ENCODE measurements at regions not wholly inside any gene's neighbourhood (a gene's known extent, or its start where the extent isn't known, plus 50 kb on each side); places are given as distances from the start of the nearest gene placed in this dataset.
"Not testable (repeated sequence)": the region's sequence is repeated elsewhere in the genome, so short reads cannot be mapped to it uniquely, and the experiment has no call there.

DNA sequence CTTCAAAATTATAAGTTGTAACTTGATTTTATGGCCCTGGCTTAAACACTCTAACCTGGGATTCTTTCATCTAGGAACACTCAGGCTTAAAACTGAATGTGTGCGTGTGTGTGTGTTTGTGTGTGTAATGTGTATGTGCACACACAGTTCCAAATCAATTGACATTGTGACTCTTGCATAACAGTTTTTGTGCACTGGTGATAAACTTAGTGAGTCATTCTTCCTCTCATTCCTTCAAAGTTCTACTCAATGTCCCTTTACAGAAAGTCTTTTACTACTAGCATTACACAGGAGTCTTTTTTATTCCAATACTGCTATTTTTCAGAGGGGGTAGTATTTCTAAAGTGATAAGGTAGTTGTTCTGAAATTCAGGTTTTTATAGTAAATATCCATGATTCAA lies 943.6 kb downstream of the KCNT2 start:
- H3K27ac Mint-ChIP-seq: no peak overlapping the region
- TF ChIP-seq, protein P1, sequence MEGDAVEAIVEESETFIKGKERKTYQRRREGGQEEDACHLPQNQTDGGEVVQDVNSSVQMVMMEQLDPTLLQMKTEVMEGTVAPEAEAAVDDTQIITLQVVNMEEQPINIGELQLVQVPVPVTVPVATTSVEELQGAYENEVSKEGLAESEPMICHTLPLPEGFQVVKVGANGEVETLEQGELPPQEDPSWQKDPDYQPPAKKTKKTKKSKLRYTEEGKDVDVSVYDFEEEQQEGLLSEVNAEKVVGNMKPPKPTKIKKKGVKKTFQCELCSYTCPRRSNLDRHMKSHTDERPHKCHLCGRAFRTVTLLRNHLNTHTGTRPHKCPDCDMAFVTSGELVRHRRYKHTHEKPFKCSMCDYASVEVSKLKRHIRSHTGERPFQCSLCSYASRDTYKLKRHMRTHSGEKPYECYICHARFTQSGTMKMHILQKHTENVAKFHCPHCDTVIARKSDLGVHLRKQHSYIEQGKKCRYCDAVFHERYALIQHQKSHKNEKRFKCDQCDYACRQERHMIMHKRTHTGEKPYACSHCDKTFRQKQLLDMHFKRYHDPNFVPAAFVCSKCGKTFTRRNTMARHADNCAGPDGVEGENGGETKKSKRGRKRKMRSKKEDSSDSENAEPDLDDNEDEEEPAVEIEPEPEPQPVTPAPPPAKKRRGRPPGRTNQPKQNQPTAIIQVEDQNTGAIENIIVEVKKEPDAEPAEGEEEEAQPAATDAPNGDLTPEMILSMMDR (conservative IDR thresholded peaks at IDR 0.05): no peak
- H3K4me3 ChIP-seq (ENCODE audit: low read length): no peak overlapping the region
- H3K9me3 Mint-ChIP-seq: no peaks in the 10 kb centered on the region
- H3K4me1 Mint-ChIP-seq: no peaks in the 10 kb centered on the region
- no peaks in the 10 kb centered on the region for H3K27me3 Mint-ChIP-seq (ENCODE audit: insufficient read depth)
- H3K9ac ChIP-seq (ENCODE audit: extremely low read depth, low read length, poor library complexity, severe bottlenecking): no peak overlapping the region
- no peaks in the 10 kb centered on the region for H3K27me3 ChIP-seq (ENCODE audit: control insufficient read depth, insufficient read depth, low read length, poor library complexity, severe bottlenecking)
- no peak overlapping the region for H3K27ac ChIP-seq (ENCODE audit: low read depth, low read length)
- no peaks in the 10 kb centered on the region for H3K4me1 ChIP-seq (ENCODE audit: control insufficient read depth, insufficient read depth, low read length)
- 83% methylated on average over 1 of the region's 1 CpG; no CpG with 5 or more reads in 1 of the 2 experiments for WGBS, 2 experiments (ENCODE audit: insufficient coverage in 1 of 2, insufficient read length in 1 of 2)
- no peak for DNase-seq
- no peaks in the 10 kb centered on the region for H3K36me3 Mint-ChIP-seq (ENCODE audit: low read depth)
- no peaks in the 10 kb centered on the region for H3K36me3 ChIP-seq (ENCODE audit: control insufficient read depth, insufficient read depth, low read length)
- no peak overlapping the region for H3K4me3 Mint-ChIP-seq
- no peaks in the 10 kb centered on the region for H3K9me3 ChIP-seq (ENCODE audit: control insufficient read depth, low read length)

DNA sequence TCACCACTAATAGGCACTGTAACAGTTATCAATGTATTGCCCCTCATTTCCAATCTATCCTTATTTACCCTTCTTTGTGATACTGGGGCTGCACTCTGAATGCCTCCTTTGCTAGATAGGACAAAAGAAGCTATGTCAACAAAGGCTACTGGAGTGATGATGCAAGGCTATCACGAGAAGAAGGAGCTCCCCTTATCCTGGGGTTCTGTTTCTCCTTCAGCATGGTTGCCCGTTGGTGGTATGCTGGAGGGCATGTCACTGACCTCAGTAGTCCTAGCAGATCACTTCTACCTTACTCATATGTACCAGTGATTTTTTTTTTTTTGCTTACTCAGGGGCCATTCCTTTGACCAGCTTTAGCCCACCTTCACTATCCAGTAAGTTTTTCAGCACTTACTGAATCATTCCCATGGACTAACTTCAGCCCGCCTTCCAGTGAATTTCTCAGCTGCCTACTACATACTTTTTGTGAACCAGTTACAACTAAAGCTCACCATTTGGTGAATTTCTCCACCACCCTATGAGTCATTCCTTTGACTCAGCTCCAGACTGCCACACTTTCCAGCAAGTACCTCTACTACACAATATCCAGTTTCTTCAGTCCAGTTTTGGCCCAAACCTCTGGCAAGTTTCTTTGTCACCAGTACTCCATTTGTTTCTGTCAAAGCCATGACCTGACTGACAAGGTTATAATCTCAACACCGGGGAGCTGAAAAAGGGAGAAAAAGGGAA lies 944.5 kb downstream of the KCNT2 start:
- H3K9ac ChIP-seq (ENCODE audit: extremely low read depth, low read length, poor library complexity, severe bottlenecking): no peak overlapping the region
- no peak overlapping the region for H3K27ac ChIP-seq (ENCODE audit: low read depth, low read length)
- no peaks in the 10 kb centered on the region for H3K4me1 ChIP-seq (ENCODE audit: control insufficient read depth, insufficient read depth, low read length)
- H3K9me3 Mint-ChIP-seq: no peaks in the 10 kb centered on the region
- H3K9me3 ChIP-seq (ENCODE audit: control insufficient read depth, low read length): no peaks in the 10 kb centered on the region
- no peaks in the 10 kb centered on the region for H3K36me3 ChIP-seq (ENCODE audit: control insufficient read depth, insufficient read depth, low read length)
- no peaks in the 10 kb centered on the region for H3K36me3 Mint-ChIP-seq (ENCODE audit: low read depth)
- H3K4me1 Mint-ChIP-seq: no peaks in the 10 kb centered on the region
- H3K4me3 Mint-ChIP-seq: no peak overlapping the region
- 92 to 94% methylated on average over 3 to 4 of the region's 4 CpGs for WGBS, 2 experiments (ENCODE audit: insufficient coverage in 1 of 2, insufficient read length in 1 of 2)
- TF ChIP-seq, protein P1 (conservative IDR thresholded peaks at IDR 0.05): no peak
- no peak for DNase-seq
- H3K4me3 ChIP-seq (ENCODE audit: low read length): no peak overlapping the region
- no peaks in the 10 kb centered on the region for H3K27me3 ChIP-seq (ENCODE audit: control insufficient read depth, insufficient read depth, low read length, poor library complexity, severe bottlenecking)
- no peaks in the 10 kb centered on the region for H3K27me3 Mint-ChIP-seq (ENCODE audit: insufficient read depth)
- peak overlapping the region; percentile 24 for H3K27ac Mint-ChIP-seq

DNA sequence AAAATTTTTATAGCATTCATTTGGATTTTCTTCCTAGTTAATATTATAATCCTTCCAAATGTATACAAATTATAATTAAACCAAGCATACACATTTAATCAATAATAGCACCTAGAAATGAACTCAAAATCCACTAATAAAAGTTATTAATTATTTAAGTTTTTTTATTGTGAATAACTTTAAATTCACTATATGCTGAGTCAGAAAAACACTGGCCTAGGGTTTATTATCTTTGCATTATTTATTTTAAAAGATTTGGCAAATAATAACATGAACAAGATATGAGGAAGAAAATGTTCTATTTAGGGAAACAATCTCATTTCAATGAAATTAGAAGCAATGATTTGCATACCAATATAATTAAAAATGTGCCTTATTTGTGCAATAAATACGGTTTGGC lies 951.5 kb downstream of the KCNT2 start:
- Histone ChIP-seq H3K4me1 (ENCODE audit: control insufficient read depth, insufficient read depth, low read length) (no peaks in the 10 kb centered on the region), H3K9ac (ENCODE audit: extremely low read depth, low read length, poor library complexity, severe bottlenecking) (no peak overlapping the region), H3K27ac (ENCODE audit: low read depth, low read length) (no peak overlapping the region), H3K27me3 (ENCODE audit: control insufficient read depth, insufficient read depth, low read length, poor library complexity, severe bottlenecking) (no peaks in the 10 kb centered on the region), H3K9me3 (ENCODE audit: control insufficient read depth, low read length) (no peaks in the 10 kb centered on the region), H3K4me3 (ENCODE audit: low read length) (no peak overlapping the region), H3K36me3 (ENCODE audit: control insufficient read depth, insufficient read depth, low read length) (no peaks in the 10 kb centered on the region)
- DNase-seq: no peak
- Mint-ChIP-seq H3K9me3 (no peaks in the 10 kb centered on the region), H3K36me3 (ENCODE audit: low read depth) (no peaks in the 10 kb centered on the region), H3K27ac (no peak overlapping the region), H3K4me3 (no peak overlapping the region), H3K4me1 (no peaks in the 10 kb centered on the region), H3K27me3 (ENCODE audit: insufficient read depth) (no peaks in the 10 kb centered on the region)
- WGBS, 2 experiments (ENCODE audit: insufficient coverage in 1 of 2, insufficient read length in 1 of 2): 74 to 83% methylated on average over 1 of the region's 1 CpG
- TF ChIP-seq, protein P1 (conservative IDR thresholded peaks at IDR 0.05): no peak

DNA sequence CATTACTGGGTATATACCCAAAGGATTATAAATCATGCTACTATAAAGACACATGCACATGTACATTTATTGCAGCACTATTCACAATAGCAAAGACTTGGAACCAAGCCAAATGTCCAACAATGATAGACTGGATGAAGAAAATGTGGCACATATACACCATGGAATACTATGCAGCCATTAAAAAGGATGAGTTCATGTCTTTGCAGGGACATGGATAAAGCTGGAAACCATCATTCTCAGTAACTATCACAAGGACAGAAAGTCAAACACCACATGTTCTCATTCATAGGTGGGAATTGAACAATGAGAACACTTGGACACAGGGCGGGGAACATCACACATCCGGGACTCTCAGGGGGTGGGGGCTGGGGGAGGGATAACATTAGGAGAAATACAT lies 959.4 kb downstream of the KCNT2 start:
- H3K4me3 ChIP-seq (ENCODE audit: low read length); DNase-seq; H3K27me3 Mint-ChIP-seq (ENCODE audit: insufficient read depth); H3K36me3 Mint-ChIP-seq (ENCODE audit: low read depth); H3K27me3 ChIP-seq (ENCODE audit: control insufficient read depth, insufficient read depth, low read length, poor library complexity, severe bottlenecking); H3K27ac Mint-ChIP-seq; H3K9ac ChIP-seq (ENCODE audit: extremely low read depth, low read length, poor library complexity, severe bottlenecking); H3K4me1 Mint-ChIP-seq; H3K4me3 Mint-ChIP-seq; H3K4me1 ChIP-seq (ENCODE audit: control insufficient read depth, insufficient read depth, low read length); H3K9me3 Mint-ChIP-seq; H3K36me3 ChIP-seq (ENCODE audit: control insufficient read depth, insufficient read depth, low read length); H3K27ac ChIP-seq (ENCODE audit: low read depth, low read length); H3K9me3 ChIP-seq (ENCODE audit: control insufficient read depth, low read length): not testable (repeated sequence)
- 82 to 100% methylated on average over 2 of the region's 2 CpGs for WGBS, 2 experiments (ENCODE audit: insufficient coverage in 1 of 2, insufficient read length in 1 of 2)
